ENCODE measurements at regions not wholly inside any gene's neighbourhood (a gene's known extent, or its start where the extent isn't known, plus 50 kb on each side); places are given as distances from the start of the nearest gene placed in this dataset.

DNA sequence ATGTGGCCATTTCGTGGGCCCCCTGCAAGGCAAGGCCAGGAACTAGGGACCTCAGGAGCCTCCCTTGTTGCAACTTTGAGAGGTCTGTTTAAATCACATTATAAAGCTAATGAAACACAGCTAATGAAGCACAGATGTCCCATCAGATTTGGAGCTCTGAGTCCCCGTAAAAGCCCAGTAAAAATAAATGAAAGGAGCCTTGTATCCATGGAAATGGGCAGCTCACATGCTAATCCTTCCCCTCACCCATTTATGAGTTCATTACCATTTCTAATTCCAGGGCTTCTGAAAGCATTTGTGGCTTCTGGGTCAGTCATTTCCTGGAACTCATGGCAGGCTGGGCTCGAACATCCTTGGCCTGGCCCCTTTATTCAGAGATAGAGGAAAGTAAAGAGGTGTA, 274.8 kb downstream of the SS18 start:
- no peaks in the 10 kb centered on the region for H3K27me3 ChIP-seq (ENCODE audit: control insufficient read depth, insufficient read depth, low read length)
- H3K4me3 ChIP-seq (ENCODE audit: low read length): no peak overlapping the region
- DNase-seq (ENCODE audit: low read depth, low spot score): no peak
- no peaks in the 10 kb centered on the region for H3K36me3 ChIP-seq (ENCODE audit: control insufficient read depth, insufficient read depth, low read length)
- no peak overlapping the region for H3K27ac ChIP-seq (ENCODE audit: low read length)
- no CpG with 5 or more reads among the region's 3 CpGs for WGBS (ENCODE audit: insufficient coverage, insufficient read length)
- 0 out of 2 replicates have a peak, but pooled peaks cover 2% of the 10 kb centered on the region for H3K4me1 ChIP-seq (ENCODE audit: control insufficient read depth, insufficient read depth, low read length)
- H3K9me3 ChIP-seq (ENCODE audit: control insufficient read depth, insufficient read depth, low read length): no peaks in the 10 kb centered on the region

GRCh38 chr18:25814841-25815458, 275.5 kb downstream of the SS18 start:
- Histone ChIP-seq H3K4me3 (ENCODE audit: low read length) (no peak overlapping the region), H3K36me3 (ENCODE audit: control insufficient read depth, insufficient read depth, low read length) (no peaks in the 10 kb centered on the region), H3K27ac (ENCODE audit: low read length) (no peak overlapping the region), H3K9me3 (ENCODE audit: control insufficient read depth, insufficient read depth, low read length) (no peaks in the 10 kb centered on the region), H3K27me3 (ENCODE audit: control insufficient read depth, insufficient read depth, low read length) (no peaks in the 10 kb centered on the region), H3K4me1 (ENCODE audit: control insufficient read depth, insufficient read depth, low read length) (0 out of 2 replicates have a peak, but pooled peaks cover 2% of the 10 kb centered on the region)
- no CpG with 5 or more reads among the region's 4 CpGs for WGBS (ENCODE audit: insufficient coverage, insufficient read length)
- DNase-seq (ENCODE audit: low read depth, low spot score): no peak

DNA sequence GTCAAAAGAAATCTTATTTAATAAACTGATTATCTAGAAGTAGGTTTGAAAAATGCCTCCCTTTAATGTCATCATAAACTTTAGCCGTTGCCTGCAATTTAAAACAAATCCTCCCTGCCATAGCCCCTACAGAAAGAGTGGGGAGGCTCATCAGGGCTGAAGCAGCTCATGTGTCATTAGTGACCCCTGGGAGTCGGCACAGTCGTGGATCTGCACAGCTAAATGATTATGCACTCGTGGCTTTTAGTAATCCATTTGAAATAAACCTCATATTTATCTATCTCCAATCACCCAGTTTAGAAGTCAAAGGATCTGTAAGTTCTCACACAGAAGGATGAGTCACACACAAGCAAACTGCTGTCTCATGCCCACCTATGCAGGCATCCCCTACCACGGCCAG, 277.3 kb downstream of the SS18 start:
- H3K4me1 ChIP-seq (ENCODE audit: control insufficient read depth, insufficient read depth, low read length): 0 out of 2 replicates have a peak, but pooled peaks cover 2% of the 10 kb centered on the region
- no peak overlapping the region for H3K27ac ChIP-seq (ENCODE audit: low read length)
- WGBS (ENCODE audit: insufficient coverage, insufficient read length): no CpG with 5 or more reads among the region's 5 CpGs
- H3K36me3 ChIP-seq (ENCODE audit: control insufficient read depth, insufficient read depth, low read length): no peaks in the 10 kb centered on the region
- DNase-seq (ENCODE audit: low read depth, low spot score): no peak
- H3K4me3 ChIP-seq (ENCODE audit: low read length): no peak overlapping the region
- H3K9me3 ChIP-seq (ENCODE audit: control insufficient read depth, insufficient read depth, low read length): no peaks in the 10 kb centered on the region
- no peaks in the 10 kb centered on the region for H3K27me3 ChIP-seq (ENCODE audit: control insufficient read depth, insufficient read depth, low read length)

DNA sequence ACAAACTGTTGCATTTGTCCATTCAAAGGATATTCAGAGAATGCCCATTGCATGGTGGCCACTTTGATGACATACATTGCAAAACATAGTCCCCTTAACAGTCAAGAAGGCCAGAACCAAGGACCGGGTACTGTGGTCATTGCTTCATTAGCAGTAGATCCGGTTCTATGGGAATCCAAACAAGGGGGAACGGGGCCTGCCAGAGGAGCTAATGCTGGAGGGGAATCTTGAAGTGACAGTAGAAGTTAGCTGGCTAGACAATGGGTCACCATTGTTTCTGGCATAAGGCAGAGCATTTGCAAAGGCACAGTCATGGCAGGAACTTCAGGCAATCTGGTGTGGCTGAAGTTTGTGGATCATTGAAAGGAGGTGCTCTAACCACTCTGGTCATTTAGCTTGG, 279.7 kb downstream of the SS18 start:
- no CpG with 5 or more reads among the region's 3 CpGs for WGBS (ENCODE audit: insufficient coverage, insufficient read length)
- Histone ChIP-seq H3K4me3 (ENCODE audit: low read length) (no peak overlapping the region), H3K9me3 (ENCODE audit: control insufficient read depth, insufficient read depth, low read length) (no peaks in the 10 kb centered on the region), H3K27me3 (ENCODE audit: control insufficient read depth, insufficient read depth, low read length) (no peaks in the 10 kb centered on the region), H3K36me3 (ENCODE audit: control insufficient read depth, insufficient read depth, low read length) (no peaks in the 10 kb centered on the region), H3K27ac (ENCODE audit: low read length) (no peak overlapping the region), H3K4me1 (ENCODE audit: control insufficient read depth, insufficient read depth, low read length) (0 out of 2 replicates have a peak, but pooled peaks cover 2% of the 10 kb centered on the region)
- DNase-seq (ENCODE audit: low read depth, low spot score): no peak

GRCh38 chr18:25805939-25806338, 284.5 kb downstream of the SS18 start:
- Histone ChIP-seq H3K27me3 (ENCODE audit: control insufficient read depth, insufficient read depth, low read length) (no peaks in the 10 kb centered on the region), H3K9me3 (ENCODE audit: control insufficient read depth, insufficient read depth, low read length) (no peaks in the 10 kb centered on the region), H3K4me1 (ENCODE audit: control insufficient read depth, insufficient read depth, low read length) (no peaks in the 10 kb centered on the region), H3K36me3 (ENCODE audit: control insufficient read depth, insufficient read depth, low read length) (no peaks in the 10 kb centered on the region), H3K27ac (ENCODE audit: low read length) (no peak overlapping the region), H3K4me3 (ENCODE audit: low read length) (no peak overlapping the region)
- WGBS (ENCODE audit: insufficient coverage, insufficient read length): no CpG with 5 or more reads among the region's 4 CpGs
- no peak for DNase-seq (ENCODE audit: low read depth, low spot score)

DNA sequence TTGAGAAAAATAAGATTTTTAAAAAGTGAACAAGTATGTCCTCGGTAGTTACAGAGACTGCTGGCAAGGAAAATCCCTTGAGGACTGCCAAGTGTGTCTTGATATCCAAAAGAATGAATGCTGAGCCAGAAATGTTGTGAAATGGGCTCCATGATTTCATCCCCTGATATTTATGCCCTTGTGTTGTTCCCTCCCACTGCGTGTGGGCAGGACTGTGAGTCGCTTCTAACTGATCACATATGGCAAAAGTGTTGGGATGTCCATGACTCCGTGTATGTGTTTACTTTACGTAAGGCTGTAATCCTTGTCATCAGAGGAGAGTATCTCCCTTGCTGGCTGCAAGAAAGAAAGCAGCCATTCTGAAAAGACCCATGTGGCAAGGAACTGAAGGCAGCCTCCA, 285.1 kb downstream of the SS18 start:
- no peaks in the 10 kb centered on the region for H3K4me1 ChIP-seq (ENCODE audit: control insufficient read depth, insufficient read depth, low read length)
- H3K27ac ChIP-seq (ENCODE audit: low read length): no peak overlapping the region
- DNase-seq (ENCODE audit: low read depth, low spot score): no peak
- H3K4me3 ChIP-seq (ENCODE audit: low read length): no peak overlapping the region
- no peaks in the 10 kb centered on the region for H3K36me3 ChIP-seq (ENCODE audit: control insufficient read depth, insufficient read depth, low read length)
- no peaks in the 10 kb centered on the region for H3K27me3 ChIP-seq (ENCODE audit: control insufficient read depth, insufficient read depth, low read length)
- WGBS (ENCODE audit: insufficient coverage, insufficient read length): no CpG with 5 or more reads among the region's 5 CpGs
- no peaks in the 10 kb centered on the region for H3K9me3 ChIP-seq (ENCODE audit: control insufficient read depth, insufficient read depth, low read length)

DNA sequence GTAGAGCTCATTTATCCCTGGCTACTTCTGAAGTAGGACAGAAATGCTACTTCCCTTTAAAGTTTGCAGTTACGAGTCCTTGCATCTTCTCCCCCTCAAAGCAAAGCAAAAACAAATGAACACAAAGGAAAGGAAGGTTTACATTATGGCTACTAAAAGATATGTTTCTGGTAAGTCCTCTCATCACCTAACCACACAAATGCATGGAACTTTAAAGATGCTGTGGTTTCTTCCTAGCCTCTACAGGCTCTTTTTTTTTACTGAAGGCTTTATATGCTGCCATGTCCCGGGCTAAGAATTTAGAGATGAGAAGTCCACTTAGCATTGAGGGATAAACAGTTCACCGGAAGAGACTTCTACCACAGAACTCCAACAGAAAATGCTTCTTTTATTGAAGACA, 291.2 kb downstream of the SS18 start:
- H3K4me3 ChIP-seq (ENCODE audit: low read length): no peak overlapping the region
- H3K9me3 ChIP-seq (ENCODE audit: control insufficient read depth, insufficient read depth, low read length): no peaks in the 10 kb centered on the region
- no peaks in the 10 kb centered on the region for H3K27me3 ChIP-seq (ENCODE audit: control insufficient read depth, insufficient read depth, low read length)
- DNase-seq (ENCODE audit: low read depth, low spot score): no peak
- no CpG with 5 or more reads among the region's 3 CpGs for WGBS (ENCODE audit: insufficient coverage, insufficient read length)
- H3K27ac ChIP-seq (ENCODE audit: low read length): no peak overlapping the region
- H3K36me3 ChIP-seq (ENCODE audit: control insufficient read depth, insufficient read depth, low read length): no peaks in the 10 kb centered on the region
- H3K4me1 ChIP-seq (ENCODE audit: control insufficient read depth, insufficient read depth, low read length): no peaks in the 10 kb centered on the region

DNA sequence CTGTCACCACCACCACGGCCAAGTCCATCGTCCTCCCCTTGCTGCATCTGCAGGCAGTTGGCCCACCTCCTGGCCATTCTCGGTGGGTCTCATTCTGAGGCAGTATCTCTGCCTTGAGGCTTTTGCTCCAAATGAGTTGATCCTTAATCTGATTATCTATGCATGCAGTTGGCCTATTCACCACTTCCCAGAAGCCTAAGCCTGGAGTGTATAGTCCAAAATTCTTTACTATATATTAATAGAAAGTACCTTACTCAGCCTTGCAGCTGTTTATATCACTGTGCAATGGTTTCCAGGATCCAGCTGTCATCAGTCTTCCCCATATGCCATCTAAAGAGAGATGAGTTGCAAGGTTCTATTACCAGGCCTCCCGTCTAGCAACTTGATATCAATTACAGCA, 292.4 kb downstream of the SS18 start:
- Histone ChIP-seq H3K4me1 (ENCODE audit: control insufficient read depth, insufficient read depth, low read length) (no peaks in the 10 kb centered on the region), H3K9me3 (ENCODE audit: control insufficient read depth, insufficient read depth, low read length) (no peaks in the 10 kb centered on the region), H3K27me3 (ENCODE audit: control insufficient read depth, insufficient read depth, low read length) (no peaks in the 10 kb centered on the region), H3K27ac (ENCODE audit: low read length) (no peak overlapping the region), H3K36me3 (ENCODE audit: control insufficient read depth, insufficient read depth, low read length) (no peaks in the 10 kb centered on the region), H3K4me3 (ENCODE audit: low read length) (no peak overlapping the region)
- no CpG with 5 or more reads among the region's 4 CpGs for WGBS (ENCODE audit: insufficient coverage, insufficient read length)
- no peak for DNase-seq (ENCODE audit: low read depth, low spot score)

GRCh38 chr18:25795213-25795612, 295.2 kb downstream of the SS18 start:
- WGBS (ENCODE audit: insufficient coverage, insufficient read length): no CpG with 5 or more reads among the region's 10 CpGs
- H3K4me3 ChIP-seq (ENCODE audit: low read length): no peak overlapping the region

DNA sequence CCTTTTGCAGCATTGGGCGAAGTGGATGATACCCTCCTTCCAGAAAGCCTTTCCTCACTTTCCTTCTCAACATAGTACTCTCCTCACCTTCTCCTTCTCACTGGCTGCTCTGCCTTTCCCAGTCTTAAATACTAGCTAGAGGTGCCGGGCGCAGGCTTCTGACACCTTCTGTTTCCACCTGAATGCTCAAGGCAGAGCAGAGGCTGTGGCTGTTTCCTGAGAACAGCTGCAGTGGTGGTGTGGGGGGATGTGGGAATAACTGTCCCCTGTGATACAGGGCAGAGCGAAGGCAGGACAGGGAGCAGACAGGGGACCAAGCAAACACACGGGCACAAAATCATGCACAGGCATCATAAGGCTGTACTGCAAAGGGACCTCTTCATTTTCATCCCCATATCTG, 303.1 kb downstream of the SS18 start:
- DNase-seq (ENCODE audit: low read depth, low spot score): no peak
- Histone ChIP-seq H3K4me1 (ENCODE audit: control insufficient read depth, insufficient read depth, low read length) (no peaks in the 10 kb centered on the region), H3K27ac (ENCODE audit: low read length) (no peak overlapping the region), H3K27me3 (ENCODE audit: control insufficient read depth, insufficient read depth, low read length) (no peaks in the 10 kb centered on the region), H3K4me3 (ENCODE audit: low read length) (no peak overlapping the region), H3K36me3 (ENCODE audit: control insufficient read depth, insufficient read depth, low read length) (no peaks in the 10 kb centered on the region), H3K9me3 (ENCODE audit: control insufficient read depth, insufficient read depth, low read length) (no peaks in the 10 kb centered on the region)
- no CpG with 5 or more reads among the region's 5 CpGs for WGBS (ENCODE audit: insufficient coverage, insufficient read length)

More at GRCh38 chr18:25795213-25795612, 295.2 kb downstream of the SS18 start:
- Histone ChIP-seq H3K27me3 (ENCODE audit: control insufficient read depth, insufficient read depth, low read length) (no peaks in the 10 kb centered on the region), H3K27ac (ENCODE audit: low read length) (no peak overlapping the region), H3K4me1 (ENCODE audit: control insufficient read depth, insufficient read depth, low read length) (no peaks in the 10 kb centered on the region), H3K9me3 (ENCODE audit: control insufficient read depth, insufficient read depth, low read length) (no peaks in the 10 kb centered on the region), H3K36me3 (ENCODE audit: control insufficient read depth, insufficient read depth, low read length) (no peaks in the 10 kb centered on the region)
- no peak for DNase-seq (ENCODE audit: low read depth, low spot score)

DNA sequence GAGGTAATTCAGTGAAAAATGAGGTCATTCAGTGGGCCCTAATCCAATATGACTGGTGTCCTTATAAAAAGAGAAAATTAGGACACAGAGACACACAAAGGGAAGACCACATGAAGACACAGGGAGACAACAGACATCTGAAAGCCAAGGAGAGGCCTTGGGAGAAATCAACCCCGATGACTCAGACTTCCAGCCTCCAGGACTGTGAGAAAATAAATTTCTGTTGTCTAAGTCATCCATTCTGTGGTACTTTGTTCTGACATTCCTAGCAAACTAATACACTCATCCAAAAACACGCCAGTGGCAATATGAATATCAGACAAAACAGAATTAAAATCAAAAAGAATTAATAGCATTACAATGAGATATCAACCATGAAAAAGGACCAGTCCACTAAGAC, 303.7 kb downstream of the SS18 start:
- Histone ChIP-seq H3K36me3 (ENCODE audit: control insufficient read depth, insufficient read depth, low read length) (no peaks in the 10 kb centered on the region), H3K27me3 (ENCODE audit: control insufficient read depth, insufficient read depth, low read length) (no peaks in the 10 kb centered on the region), H3K9me3 (ENCODE audit: control insufficient read depth, insufficient read depth, low read length) (no peaks in the 10 kb centered on the region), H3K4me3 (ENCODE audit: low read length) (no peak overlapping the region), H3K27ac (ENCODE audit: low read length) (no peak overlapping the region), H3K4me1 (ENCODE audit: control insufficient read depth, insufficient read depth, low read length) (no peaks in the 10 kb centered on the region)
- WGBS (ENCODE audit: insufficient coverage, insufficient read length): no CpG with 5 or more reads among the region's 2 CpGs
- no peak for DNase-seq (ENCODE audit: low read depth, low spot score)

All from iPS DF 6.9 (cell line).